HepG2 (cell line): ENCODE measurements at regions not wholly inside any gene's neighbourhood (a gene's known extent, or its start where the extent isn't known, plus 50 kb on each side); places are given as distances from the start of the nearest gene placed in this dataset.

Experiments
- ATAC-seq: fragments of 200-7000 bp; cut with Tn5 transposase; 3 replicates; pipeline ENCODE4 v1.9.1; 2020; ENCODE audit warnings: mild to moderate bottlenecking, moderate library complexity
- BruUV-seq: library from RNA; stranded (reverse); fragments of 400-500 nt; replicated peaks from 2 replicates; lab custom pipeline; 2021; lab: Mats Ljungman, UMichigan
- CTCF ChIA-PET: fragments of 300-600 bp; formaldehyde crosslinking; extraction: SDS; loops from one replicate; lab custom pipeline; 2021; ENCODE audit warnings: low total read pairs, inconsistent platforms, low intra/inter-chr PET ratio; lab: Yijun Ruan, JAX
- POLR2A ChIA-PET: fragments of 350-600 bp; sonication (Branson Sonifier 250); formaldehyde crosslinking; loops from one replicate; lab custom pipeline; 2020; ENCODE audit warnings: antibody characterized with exemption, inconsistent platforms; lab: Yijun Ruan, JAX
- DNase-seq: peaks from one replicate; pipeline ENCODE4 v3.0.0-alpha.2; 2015; ENCODE audit warnings: low spot score
- FAIRE-seq: peaks from 3 replicates; lab custom pipeline; 2011; peaks lifted over from hg19 to GRCh38; lab: Jason Lieb, UNC
- H2AFZ ChIP-seq: one replicate; pipeline ENCODE4 v1.6.1; 2011; ENCODE audit warnings: low read length, inconsistent platforms
- H3K27ac ChIP-seq: fragments of 300-600 bp; 3 replicates; pipeline ENCODE4 v1.8.0; 2011; ENCODE audit warnings: mixed run types, mild to moderate bottlenecking, mixed read lengths, low read length, inconsistent platforms; ENCODE audit not compliant: insufficient read depth; ENCODE audit errors: extremely low read length
- H3K27me3 ChIP-seq, 2 experiments: fragments of 200-600 bp in 1 of 2; 2 replicates in 1 of 2; 3 replicates in 1 of 2; pipeline versions ENCODE4 v1.6.0 to v1.8.0; 2011; ENCODE audit warnings: low read length in 2 of 2, mild to moderate bottlenecking in 2 of 2, moderate library complexity in 2 of 2, inconsistent platforms in 1 of 2; ENCODE audit not compliant: insufficient read depth in 2 of 2, control insufficient read depth in 1 of 2
- H3K36me3 ChIP-seq, 2 experiments: fragments of 200-600 bp in 1 of 2; replicated peaks in 1 of 2; 2 replicates in 1 of 2; 3 replicates in 1 of 2; pipeline versions ENCODE4 v1.5.1 to v1.8.0; 2011; ENCODE audit warnings: low read length in 2 of 2, inconsistent platforms in 1 of 2; ENCODE audit not compliant: insufficient read depth in 2 of 2, control insufficient read depth in 1 of 2
- H3K4me1 ChIP-seq: 2 replicates; pipeline ENCODE4 v1.5.1; 2012; ENCODE audit warnings: low read length, inconsistent platforms; ENCODE audit not compliant: insufficient read depth
- H3K4me2 ChIP-seq: 2 replicates; pipeline ENCODE4 v1.6.0; 2011; ENCODE audit warnings: low read depth, low read length, inconsistent platforms
- H3K4me3 ChIP-seq, 3 experiments: fragments of 200-600 bp in 1 of 3; sonication (generic), shearing (Covaris generic) in 1 of 3; replicated peaks in 1 of 3; 2 replicates each; pipeline ENCODE4 v1.5.1; 2011 to 2016; ENCODE audit warnings: low read length in 3 of 3, inconsistent platforms in 2 of 3, low read depth in 2 of 3, mild to moderate bottlenecking in 2 of 3, control low read depth in 1 of 3, mixed read lengths in 1 of 3; ENCODE audit not compliant: insufficient read depth in 1 of 3
- H3K79me2 ChIP-seq: one replicate; pipeline ENCODE4 v1.6.1; 2011; ENCODE audit warnings: low read length, inconsistent platforms; ENCODE audit not compliant: insufficient read depth
- H3K9ac ChIP-seq: 2 replicates; pipeline ENCODE4 v1.6.0; 2011; ENCODE audit warnings: mild to moderate bottlenecking, low read depth, low read length, inconsistent platforms; ENCODE audit not compliant: insufficient read depth
- H3K9me3 ChIP-seq: 2 replicates; pipeline ENCODE4 v1.5.1; 2012; ENCODE audit warnings: mild to moderate bottlenecking, low read length
- H4K20me1 ChIP-seq: 2 replicates; pipeline ENCODE4 v1.6.0; 2011; ENCODE audit warnings: inconsistent platforms, mild to moderate bottlenecking, low read length, moderate library complexity; ENCODE audit not compliant: insufficient read depth
- ATF7 ChIP-seq, 2 experiments: fragments of 450-650 bp in 1 of 2; sonication (generic) in 1 of 2; formaldehyde crosslinking in 1 of 2; IDR thresholded peaks; 2 replicates each; pipeline versions ENCODE4 v1.4.0 to v1.6.1; 2016 to 2020; ENCODE audit warnings: antibody characterized with exemption in 1 of 2, mild to moderate bottlenecking in 1 of 2, missing genetic modification reagents in 1 of 2
- CREB1 ChIP-seq, 2 experiments: fragments of 450-650 bp in 1 of 2; IDR thresholded peaks; 2 replicates each; pipeline ENCODE4 v1.6.1; 2016 to 2017; ENCODE audit warnings: control low read depth in 1 of 2, mild to moderate bottlenecking in 1 of 2, missing compliant biosample characterization in 1 of 2, missing genetic modification characterization in 1 of 2
- GATAD1 ChIP-seq: IDR thresholded peaks from 2 replicates; pipeline ENCODE4 v1.6.1; 2016; ENCODE audit warnings: missing genetic modification reagents, missing compliant biosample characterization
- HNRNPLL ChIP-seq: fragments of 200-400 bp; formaldehyde crosslinking; IDR thresholded peaks from 2 replicates; pipeline ENCODE4 v1.6.1; 2017; ENCODE audit warnings: mild to moderate bottlenecking, low read depth, low read length; ENCODE audit not compliant: poor library complexity, severe bottlenecking
- KLF9 ChIP-seq: IDR thresholded peaks from 2 replicates; pipeline ENCODE4 v1.6.1; 2016; ENCODE audit warnings: low read depth
- RAD21 ChIP-seq: fragments of 450-650 bp; formaldehyde crosslinking; IDR thresholded peaks from 2 replicates; pipeline ENCODE4 v1.5.0; 2020; ENCODE audit warnings: mild to moderate bottlenecking
- RFX1 ChIP-seq: fragments of 450-650 bp; IDR thresholded peaks from 2 replicates; pipeline ENCODE4 v1.6.1; 2017
- SSRP1 ChIP-seq: IDR thresholded peaks from 2 replicates; pipeline ENCODE4 v1.6.1; 2016; ENCODE audit warnings: control low read depth
- THAP11 ChIP-seq: IDR thresholded peaks from 2 replicates; pipeline ENCODE4 v1.6.1; 2016; ENCODE audit warnings: missing biosample characterization, missing genetic modification reagents
- TOPORS ChIP-seq: sonication (generic); formaldehyde crosslinking; IDR thresholded peaks from 2 replicates; pipeline ENCODE4 v1.8.0; 2023; ENCODE audit warnings: mild to moderate bottlenecking, missing genetic modification reagents
- ZKSCAN8 ChIP-seq: IDR thresholded peaks from 2 replicates; pipeline ENCODE4 v1.6.1; 2016; ENCODE audit warnings: borderline replicate concordance, missing genetic modification reagents, missing compliant biosample characterization
- ZNF205 ChIP-seq: IDR thresholded peaks from 2 replicates; pipeline ENCODE4 v1.6.1; 2018; ENCODE audit warnings: missing biosample characterization, missing genetic modification reagents
- ZNF350 ChIP-seq: sonication (generic); formaldehyde crosslinking; IDR thresholded peaks from 2 replicates; pipeline ENCODE4 v1.4.0; 2020; ENCODE audit warnings: mild to moderate bottlenecking, low read depth, missing genetic modification reagents, borderline replicate concordance
- ZNF644 ChIP-seq: IDR thresholded peaks from 2 replicates; pipeline ENCODE4 v1.6.1; 2016; ENCODE audit warnings: low read depth
- ZNF746 ChIP-seq: sonication (generic); formaldehyde crosslinking; IDR thresholded peaks from 2 replicates; pipeline ENCODE4 v1.8.0; 2022; ENCODE audit warnings: mild to moderate bottlenecking, missing genetic modification reagents
- WGBS: methylation state at CpG from one replicate; pipeline ENCODE4 v1.1.6; 2017; ENCODE audit warnings: low lambda C conversion rate; 5-methylcytosine and 5-hydroxymethylcytosine counted together
- in situ Hi-C: cut with HindIII; loops from 2 replicates; pipeline ENCODE4 v1.10.0; 2017; ENCODE audit warnings: low pct_unique_long_range_greater_than_20kb; ENCODE audit not compliant: extremely low pct_ligation_motif_present
- intact Hi-C: fragments of 100-400 bp; cut with micrococcal nuclease; formaldehyde crosslinking; loops from one replicate; pipeline ENCODE4 v1.10.0; 2022; ENCODE audit not compliant: unreplicated experiment
- TF ChIP-seq, protein P1 (sequence below): sonication (generic); formaldehyde crosslinking; IDR thresholded peaks from 2 replicates; pipeline ENCODE4 v1.4.0; 2020; ENCODE audit warnings: missing genetic modification reagents, borderline replicate concordance
- TF ChIP-seq, protein P2 (sequence below): sonication (generic); formaldehyde crosslinking; IDR thresholded peaks from 2 replicates; pipeline ENCODE4 v1.4.0; 2020; ENCODE audit warnings: missing genetic modification reagents

DNA sequence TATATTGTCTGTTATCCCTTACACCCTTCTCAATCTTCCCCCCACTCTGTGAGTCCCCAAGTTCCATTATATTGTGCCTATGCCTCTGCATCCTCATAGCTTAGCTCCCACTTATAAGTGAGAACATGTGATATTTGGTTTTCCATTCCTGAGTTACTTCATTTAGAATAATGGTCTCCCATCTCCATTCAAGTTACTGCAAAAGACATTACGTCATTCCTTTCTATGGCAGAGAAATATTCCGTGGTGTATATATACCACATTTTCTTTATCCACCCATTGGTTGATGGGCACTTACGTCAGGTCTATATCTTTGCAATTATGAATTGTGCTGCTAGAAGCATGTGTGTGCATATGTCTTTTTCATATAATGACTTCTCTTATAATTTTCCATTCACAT is 54.8 kb upstream of the SGCD start:
- Histone ChIP-seq H3K4me3 (no peak overlapping the region), H3K4me2 (no peak overlapping the region), H3K27me3 (no peaks in the 10 kb centered on the region), H3K27ac (no peak overlapping the region), H3K9ac (no peak overlapping the region), H3K9me3 (peaks cover 15% of the 10 kb centered on the region; the same call in 1 of the 2 replicates), H3K36me3 (no peaks in the 10 kb centered on the region), H3K4me1 (no peaks in the 10 kb centered on the region), H4K20me1 (no peaks in the 10 kb centered on the region), H2AFZ (no peak overlapping the region), H3K79me2 (no peaks in the 10 kb centered on the region)
- no peak for FAIRE-seq
- in situ Hi-C loops: no loop called here
- intact Hi-C loops: no loop called here
- BruUV-seq: no TSS peak
- no peak for TF ChIP-seq RAD21 (CRISPR knock-in tag)
- TF ChIP-seq ZNF644 (CRISPR knock-in tag): no peak
- peak; percentile 46; the same call in 1 of the 2 replicates for TF ChIP-seq CREB1 (IDR thresholded peaks at IDR 0.05)
- TF ChIP-seq CREB1 (CRISPR knock-in tag; IDR thresholded peaks at IDR 0.05): no peak
- TF ChIP-seq ATF7 (IDR thresholded peaks at IDR 0.05): peak; percentile 97
- no peak for TF ChIP-seq ATF7 (CRISPR knock-in tag; IDR thresholded peaks at IDR 0.05)
- TF ChIP-seq, protein P1, sequence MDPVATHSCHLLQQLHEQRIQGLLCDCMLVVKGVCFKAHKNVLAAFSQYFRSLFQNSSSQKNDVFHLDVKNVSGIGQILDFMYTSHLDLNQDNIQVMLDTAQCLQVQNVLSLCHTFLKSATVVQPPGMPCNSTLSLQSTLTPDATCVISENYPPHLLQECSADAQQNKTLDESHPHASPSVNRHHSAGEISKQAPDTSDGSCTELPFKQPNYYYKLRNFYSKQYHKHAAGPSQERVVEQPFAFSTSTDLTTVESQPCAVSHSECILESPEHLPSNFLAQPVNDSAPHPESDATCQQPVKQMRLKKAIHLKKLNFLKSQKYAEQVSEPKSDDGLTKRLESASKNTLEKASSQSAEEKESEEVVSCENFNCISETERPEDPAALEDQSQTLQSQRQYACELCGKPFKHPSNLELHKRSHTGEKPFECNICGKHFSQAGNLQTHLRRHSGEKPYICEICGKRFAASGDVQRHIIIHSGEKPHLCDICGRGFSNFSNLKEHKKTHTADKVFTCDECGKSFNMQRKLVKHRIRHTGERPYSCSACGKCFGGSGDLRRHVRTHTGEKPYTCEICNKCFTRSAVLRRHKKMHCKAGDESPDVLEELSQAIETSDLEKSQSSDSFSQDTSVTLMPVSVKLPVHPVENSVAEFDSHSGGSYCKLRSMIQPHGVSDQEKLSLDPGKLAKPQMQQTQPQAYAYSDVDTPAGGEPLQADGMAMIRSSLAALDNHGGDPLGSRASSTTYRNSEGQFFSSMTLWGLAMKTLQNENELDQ (CRISPR knock-in tag): no peak
- DNase-seq: no peak
- ChIA-PET CTCF (no interaction called here), POLR2A (no interaction called here)
- no peak for ATAC-seq
- 9% methylated on average over 3 of the region's 3 CpGs for WGBS

DNA sequence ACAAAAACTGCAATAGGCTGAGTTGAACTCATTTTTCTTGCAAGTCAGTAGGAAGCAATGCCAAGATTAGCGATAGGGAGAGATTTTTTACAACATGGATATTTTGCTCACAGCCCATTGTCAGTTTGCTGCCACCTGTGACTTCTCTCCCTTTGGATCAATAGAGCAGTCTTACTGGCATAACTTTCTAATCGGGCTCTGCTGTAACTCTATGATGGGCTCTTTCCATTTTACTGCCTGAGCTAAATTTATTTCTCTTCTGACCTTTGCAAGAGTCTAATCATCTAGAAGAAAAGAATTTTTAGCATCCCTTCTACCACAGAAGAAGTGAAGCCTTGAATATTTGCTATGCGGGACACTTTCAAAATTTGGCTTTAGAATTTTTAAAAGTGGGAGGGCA is 53.6 kb upstream of the SGCD start:
- Histone ChIP-seq H3K9ac (no peak overlapping the region), H3K4me3 (no peak overlapping the region), H3K4me1 (no peaks in the 10 kb centered on the region), H3K79me2 (no peaks in the 10 kb centered on the region), H3K36me3 (no peaks in the 10 kb centered on the region), H3K4me2 (no peak overlapping the region), H2AFZ (no peak overlapping the region), H3K9me3 (peaks cover 14% of the 10 kb centered on the region; the same call in 1 of the 2 replicates), H4K20me1 (no peaks in the 10 kb centered on the region), H3K27me3 (no peaks in the 10 kb centered on the region), H3K27ac (no peak overlapping the region)
- FAIRE-seq (no peak), ATAC-seq (no peak), DNase-seq (no peak)
- 12% methylated on average over 3 of the region's 3 CpGs for WGBS
- ChIA-PET POLR2A (no interaction called here), CTCF (no interaction called here)
- in situ Hi-C loops (no loop called here), intact Hi-C loops (no loop called here)
- BruUV-seq: no TSS peak
- TF ChIP-seq RFX1 (no peak), TOPORS (CRISPR knock-in tag) (no peak), ZNF350 (CRISPR knock-in tag) (no peak), THAP11 (no peak), HNRNPLL (no peak), ZNF205 (CRISPR knock-in tag) (no peak), ZNF746 (CRISPR knock-in tag) (no peak), GATAD1 (CRISPR knock-in tag) (no peak), KLF9 (CRISPR knock-in tag) (no peak), ZKSCAN8 (no peak), SSRP1 (no peak)
- TF ChIP-seq, protein P2, sequence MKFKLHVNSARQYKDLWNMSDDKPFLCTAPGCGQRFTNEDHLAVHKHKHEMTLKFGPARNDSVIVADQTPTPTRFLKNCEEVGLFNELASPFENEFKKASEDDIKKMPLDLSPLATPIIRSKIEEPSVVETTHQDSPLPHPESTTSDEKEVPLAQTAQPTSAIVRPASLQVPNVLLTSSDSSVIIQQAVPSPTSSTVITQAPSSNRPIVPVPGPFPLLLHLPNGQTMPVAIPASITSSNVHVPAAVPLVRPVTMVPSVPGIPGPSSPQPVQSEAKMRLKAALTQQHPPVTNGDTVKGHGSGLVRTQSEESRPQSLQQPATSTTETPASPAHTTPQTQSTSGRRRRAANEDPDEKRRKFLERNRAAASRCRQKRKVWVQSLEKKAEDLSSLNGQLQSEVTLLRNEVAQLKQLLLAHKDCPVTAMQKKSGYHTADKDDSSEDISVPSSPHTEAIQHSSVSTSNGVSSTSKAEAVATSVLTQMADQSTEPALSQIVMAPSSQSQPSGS (CRISPR knock-in tag): no peak
